GM18520 (cell line): ENCODE measurements at regions not wholly inside any gene's neighbourhood (a gene's known extent, or its start where the extent isn't known, plus 50 kb on each side); places are given as distances from the start of the nearest gene placed in this dataset.
"Not testable (repeated sequence)": the region's sequence is repeated elsewhere in the genome, so short reads cannot be mapped to it uniquely, and the experiment has no call there.

Source experiments
- ATAC-seq: cut with Tn5 transposase; IDR thresholded peaks from one replicate; pipeline ENCODE4 v1.9.1; 2021; ENCODE audit not compliant: unreplicated experiment

GRCh38 chr3:135393159-135393558, 572.4 kb upstream of the PPP2R3A start:
- ATAC-seq = no peak

- no peak for ATAC-seq
Observed at GRCh38 chr3:135393898-135394525, 571.5 kb upstream of the PPP2R3A start.

DNA sequence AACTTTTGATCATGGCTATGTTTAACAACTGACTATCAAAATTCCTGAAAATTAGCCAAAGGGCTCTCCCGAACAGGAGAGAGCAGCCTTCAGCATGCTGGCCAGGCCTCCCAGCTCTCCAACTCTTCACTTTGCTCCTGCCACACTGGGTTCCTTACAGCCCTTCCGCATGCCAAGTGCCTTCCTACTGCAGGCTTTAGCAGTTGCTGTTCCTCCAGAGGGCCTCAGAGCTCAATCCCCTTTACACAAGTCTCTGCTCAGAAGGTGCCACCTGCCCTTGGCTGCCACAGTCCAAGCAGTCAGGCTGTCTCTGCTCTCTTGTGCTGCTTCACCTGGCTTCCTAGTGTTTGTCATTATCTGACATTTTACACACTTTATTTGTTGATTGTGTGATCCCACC, 553.1 kb upstream of the PPP2R3A start:
- no peak for ATAC-seq

DNA sequence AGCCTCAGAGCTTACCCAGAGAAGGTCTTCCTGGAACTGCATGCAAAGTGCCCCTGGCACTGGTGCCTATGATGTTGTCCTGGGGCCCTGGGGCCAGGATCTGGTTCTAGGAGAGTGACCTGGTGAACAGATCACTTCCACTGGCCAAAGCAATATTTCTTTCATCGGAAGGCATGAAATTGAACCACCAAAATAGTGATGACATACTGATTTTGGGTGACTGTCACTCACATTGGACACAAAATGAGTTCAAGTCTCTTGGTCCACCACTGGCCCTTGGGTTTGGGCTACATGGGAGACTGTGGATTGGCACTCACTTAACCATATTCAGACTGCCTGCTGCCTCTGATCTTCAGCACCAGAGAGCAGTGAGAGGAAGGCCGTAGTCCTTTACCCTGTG, 549.3 kb upstream of the PPP2R3A start:
- no peak for ATAC-seq

- ATAC-seq = no peak
Observed at GRCh38 chr3:135419155-135419554, 546.4 kb upstream of the PPP2R3A start.

- no peak for ATAC-seq
Observed at GRCh38 chr3:135426508-135426907, 539.0 kb upstream of the PPP2R3A start.

GRCh38 chr3:135432402-135432801, 533.1 kb upstream of the PPP2R3A start:
- no peak for ATAC-seq

GRCh38 chr3:135438889-135439597, 526.5 kb upstream of the PPP2R3A start:
- not testable (repeated sequence) for ATAC-seq

DNA sequence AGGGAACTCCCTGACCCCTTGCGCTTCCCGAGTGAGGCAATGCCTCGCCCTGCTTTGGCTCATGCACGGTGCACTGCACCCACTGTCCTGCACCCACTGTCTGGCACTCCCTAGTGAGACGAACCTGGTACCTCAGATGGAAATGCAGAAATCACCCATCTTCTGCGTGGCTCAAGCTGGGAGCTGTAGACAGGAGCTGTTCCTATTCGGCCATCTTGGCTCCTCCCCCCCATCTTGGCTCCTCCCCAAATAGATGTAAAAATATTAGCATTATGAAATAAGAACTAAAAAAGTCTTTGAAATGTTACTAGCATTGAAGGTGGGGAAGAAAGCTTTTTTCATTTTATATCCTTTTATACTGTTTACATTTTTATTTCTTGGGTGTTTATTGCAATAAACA, 525.9 kb upstream of the PPP2R3A start:
- not testable (repeated sequence) for ATAC-seq

DNA sequence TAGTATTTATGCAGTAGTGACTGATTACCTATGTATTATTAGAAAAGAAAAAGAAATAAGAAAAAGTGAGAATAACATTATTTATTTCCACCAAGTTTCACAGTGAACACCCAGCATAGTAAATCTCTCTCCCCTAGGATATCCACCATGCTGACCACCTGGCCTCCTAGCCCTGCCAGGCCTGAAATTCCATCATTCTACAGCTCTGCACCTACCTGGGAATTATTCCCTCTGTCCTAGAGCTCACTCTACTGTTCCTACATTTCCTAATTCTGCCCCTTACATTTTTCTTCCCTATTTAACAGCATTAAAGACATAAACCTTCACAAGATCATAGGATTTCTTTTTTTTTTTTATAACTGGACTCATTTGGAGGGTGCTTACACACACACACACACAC, 525.3 kb upstream of the PPP2R3A start:
- no peak for ATAC-seq

- no peak for ATAC-seq
Observed at GRCh38 chr3:135440746-135441145, 524.8 kb upstream of the PPP2R3A start.

DNA sequence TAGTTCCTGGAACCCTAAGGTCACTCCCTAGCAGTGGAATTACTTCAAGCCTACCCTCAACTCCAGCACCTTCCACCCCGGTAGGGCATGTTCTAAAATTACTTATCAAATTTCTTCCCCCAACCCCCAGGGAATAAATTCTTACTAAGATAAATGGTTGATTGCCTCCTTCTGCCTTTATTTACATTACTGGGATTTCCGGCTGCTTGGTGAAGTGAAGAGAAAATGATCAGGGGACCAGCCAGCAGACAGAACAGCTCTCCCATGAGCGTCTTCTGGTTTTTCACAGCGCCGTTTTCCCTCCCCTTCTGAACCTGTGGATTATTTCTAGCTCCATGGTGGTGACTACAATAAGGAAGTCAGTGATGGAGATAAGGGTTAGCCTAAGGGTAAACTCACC, 521.5 kb upstream of the PPP2R3A start:
- no peak for ATAC-seq

GRCh38 chr3:135447483-135447882, 518.0 kb upstream of the PPP2R3A start:
- no peak for ATAC-seq

DNA sequence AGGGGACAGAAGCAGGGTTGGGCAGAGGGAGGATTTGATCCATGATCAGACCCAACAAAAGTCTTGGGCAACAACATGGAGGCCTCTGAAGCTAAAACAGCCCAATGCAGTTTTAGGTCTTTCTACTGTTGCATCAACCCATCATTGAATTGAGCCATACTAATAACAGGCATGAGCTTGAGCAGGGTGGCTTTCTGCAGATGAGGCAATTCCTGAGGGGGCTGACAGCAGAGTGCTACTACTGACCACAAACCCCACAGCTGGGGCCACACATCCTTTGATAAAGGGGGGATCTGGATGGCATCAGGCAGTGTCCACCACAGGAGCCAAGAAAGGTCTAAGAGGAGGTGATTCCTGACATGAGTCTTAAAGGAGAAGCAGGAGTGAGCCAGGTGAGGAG, 517.0 kb upstream of the PPP2R3A start:
- ATAC-seq = no peak

- ATAC-seq = no peak
Observed at GRCh38 chr3:135449046-135449445, 516.5 kb upstream of the PPP2R3A start.

- ATAC-seq = no peak
Observed at GRCh38 chr3:135451037-135451785, 514.3 kb upstream of the PPP2R3A start.

DNA sequence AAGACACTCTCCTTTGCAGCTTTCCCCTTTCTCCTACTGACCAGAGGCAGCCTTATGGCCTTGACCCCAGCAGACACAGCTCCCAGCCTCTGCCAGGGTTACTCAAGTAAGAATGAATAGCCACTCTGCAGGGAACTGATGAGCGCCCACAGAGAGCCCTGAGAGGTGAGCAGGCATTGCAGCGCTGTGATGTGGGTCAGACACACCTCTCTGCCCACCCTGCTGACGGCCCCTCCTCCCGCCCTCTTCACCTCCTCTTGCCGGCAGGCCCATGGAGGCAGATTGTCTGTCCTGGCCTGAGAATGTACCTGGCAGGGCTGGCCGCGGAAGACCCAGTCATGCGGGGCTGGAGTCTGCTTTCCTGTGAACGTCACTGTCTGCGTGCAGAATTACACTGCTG, 512.6 kb upstream of the PPP2R3A start:
- no peak for ATAC-seq

GRCh38 chr3:135453326-135453725, 512.2 kb upstream of the PPP2R3A start:
- no peak for ATAC-seq

DNA sequence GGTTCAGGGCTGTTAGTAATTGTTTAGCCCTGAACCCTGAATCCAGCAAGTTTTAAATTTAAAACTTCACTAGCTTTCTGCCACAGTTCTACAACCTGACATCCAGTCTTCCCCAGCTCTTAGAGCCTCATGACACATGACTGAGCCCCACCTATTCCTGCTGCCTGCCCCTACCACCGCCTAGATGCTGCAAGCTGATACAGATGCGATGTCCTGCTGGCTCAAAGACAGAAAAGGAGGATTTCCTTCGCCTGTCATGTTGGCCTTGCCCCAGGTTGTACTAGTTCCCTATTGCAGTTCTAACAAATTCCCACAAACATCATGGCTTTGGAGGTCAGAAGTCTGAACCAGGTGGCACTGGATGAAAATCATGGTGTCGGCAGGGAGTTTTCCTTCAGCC, 510.6 kb upstream of the PPP2R3A start:
- no peak for ATAC-seq

DNA sequence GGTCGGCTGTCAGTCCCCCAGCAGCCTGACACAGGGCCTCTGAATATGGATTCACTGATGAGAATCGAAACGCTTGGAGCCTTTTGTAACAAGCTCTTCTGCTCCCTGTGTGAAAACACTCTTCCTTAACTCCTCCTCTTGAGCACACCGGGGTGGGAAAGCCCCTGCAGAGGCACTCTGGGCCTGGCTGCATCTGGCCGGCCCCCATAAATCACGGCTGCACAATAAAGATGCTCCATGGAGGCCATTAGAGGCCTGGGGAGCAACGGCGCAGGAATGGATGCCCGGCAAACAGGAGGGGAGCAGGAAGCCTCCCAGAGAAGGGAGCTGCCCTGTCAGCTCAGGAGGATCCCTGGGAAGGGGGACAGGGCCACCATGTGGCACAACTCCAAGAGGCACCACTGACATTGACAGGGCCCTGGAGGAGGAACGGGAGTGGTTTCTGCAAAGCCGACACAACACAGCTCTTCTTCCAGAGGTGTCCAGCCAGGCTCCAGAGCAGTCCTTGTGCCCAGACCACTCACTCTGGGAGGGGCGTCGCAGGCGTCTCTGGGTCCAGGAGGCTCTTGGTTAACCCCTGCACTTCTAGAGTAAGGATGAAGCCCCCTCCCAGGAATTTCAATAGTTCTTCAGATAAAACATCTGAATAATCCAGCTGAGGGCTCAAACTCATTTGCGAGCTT, 509.3 kb upstream of the PPP2R3A start:
- no peak for ATAC-seq

DNA sequence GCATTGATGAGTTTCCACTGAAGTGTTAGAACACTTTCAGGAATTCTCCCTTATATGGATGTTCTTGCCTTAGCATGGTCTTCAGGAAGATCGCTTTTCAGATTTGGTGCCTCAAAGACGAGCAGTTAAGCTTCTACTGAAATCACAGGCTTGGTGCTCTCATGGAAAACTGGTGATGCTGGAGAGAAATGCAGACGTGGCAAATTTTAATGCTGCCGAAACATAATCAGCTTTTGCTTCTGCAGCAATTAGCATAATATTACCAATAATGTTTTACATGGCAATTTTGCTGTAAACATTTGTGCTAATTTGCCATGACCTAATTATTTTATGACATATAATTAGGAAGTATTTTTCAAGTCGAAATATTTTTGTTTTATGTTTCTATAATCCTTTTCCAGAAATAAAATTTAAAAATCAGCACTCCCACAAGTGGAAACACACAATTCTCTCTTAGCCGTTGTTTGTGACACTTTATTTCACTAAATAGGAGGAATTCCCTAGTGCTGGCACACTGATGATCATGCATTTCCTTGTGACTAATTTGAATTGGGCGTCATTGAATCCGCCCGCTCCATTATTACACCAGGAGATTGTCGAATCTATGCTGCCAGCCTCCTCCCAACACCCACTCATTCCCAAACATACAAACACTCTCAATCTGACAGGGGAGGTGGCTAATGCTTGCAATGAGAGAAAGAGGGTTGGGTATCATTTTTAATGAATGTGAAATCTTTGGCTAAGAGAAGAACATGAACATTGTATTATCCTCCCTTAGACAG, 506.8 kb upstream of the PPP2R3A start:
- no peak for ATAC-seq
